Ishikawa (cell line): ENCODE measurements at regions not wholly inside any gene's neighbourhood (a gene's known extent, or its start where the extent isn't known, plus 50 kb on each side); places are given as distances from the start of the nearest gene placed in this dataset.

Source experiments
- CEBPB ChIP-seq: IDR thresholded peaks from 2 replicates; pipeline ENCODE4 v1.6.1; 2012
- CREB1 ChIP-seq: IDR thresholded peaks from 2 replicates; pipeline ENCODE4 v1.6.1; 2012; ENCODE audit warnings: low read depth
- EGR1 ChIP-seq: IDR thresholded peaks from 2 replicates; pipeline ENCODE4 v1.6.1; 2012
- EP300 ChIP-seq: IDR thresholded peaks from 2 replicates; pipeline ENCODE4 v1.6.1; 2012; ENCODE audit warnings: borderline replicate concordance
- FOXM1 ChIP-seq: IDR thresholded peaks from 2 replicates; pipeline ENCODE4 v1.6.1; 2012; ENCODE audit warnings: low read depth, borderline replicate concordance
- NFIC ChIP-seq: IDR thresholded peaks from 2 replicates; pipeline ENCODE4 v1.6.1; 2012
- RAD21 ChIP-seq: IDR thresholded peaks from 2 replicates; pipeline ENCODE4 v1.6.1; 2012; ENCODE audit warnings: low read depth
- TAF1 ChIP-seq: IDR thresholded peaks from 2 replicates; pipeline ENCODE4 v1.6.1; 2012; ENCODE audit warnings: low read depth, mild to moderate bottlenecking
- TCF12 ChIP-seq: IDR thresholded peaks from 2 replicates; pipeline ENCODE4 v1.6.1; 2012; ENCODE audit warnings: low read depth
- TEAD4 ChIP-seq: IDR thresholded peaks from 2 replicates; pipeline ENCODE4 v1.6.1; 2012
- USF1 ChIP-seq: IDR thresholded peaks from 2 replicates; pipeline ENCODE4 v1.6.1; 2012
- YY1 ChIP-seq: IDR thresholded peaks from 2 replicates; pipeline ENCODE4 v1.6.1; 2012; ENCODE audit warnings: low read depth
- ZBTB7A ChIP-seq: IDR thresholded peaks from 2 replicates; pipeline ENCODE4 v1.6.1; 2012; ENCODE audit warnings: low read depth
- TF ChIP-seq, protein P1 (sequence below): IDR thresholded peaks from 2 replicates; pipeline ENCODE4 v1.6.1; 2012; ENCODE audit warnings: low read depth, mild to moderate bottlenecking
- TF ChIP-seq, protein P2 (sequence below): IDR thresholded peaks from 2 replicates; pipeline ENCODE4 v1.6.1; 2012

DNA sequence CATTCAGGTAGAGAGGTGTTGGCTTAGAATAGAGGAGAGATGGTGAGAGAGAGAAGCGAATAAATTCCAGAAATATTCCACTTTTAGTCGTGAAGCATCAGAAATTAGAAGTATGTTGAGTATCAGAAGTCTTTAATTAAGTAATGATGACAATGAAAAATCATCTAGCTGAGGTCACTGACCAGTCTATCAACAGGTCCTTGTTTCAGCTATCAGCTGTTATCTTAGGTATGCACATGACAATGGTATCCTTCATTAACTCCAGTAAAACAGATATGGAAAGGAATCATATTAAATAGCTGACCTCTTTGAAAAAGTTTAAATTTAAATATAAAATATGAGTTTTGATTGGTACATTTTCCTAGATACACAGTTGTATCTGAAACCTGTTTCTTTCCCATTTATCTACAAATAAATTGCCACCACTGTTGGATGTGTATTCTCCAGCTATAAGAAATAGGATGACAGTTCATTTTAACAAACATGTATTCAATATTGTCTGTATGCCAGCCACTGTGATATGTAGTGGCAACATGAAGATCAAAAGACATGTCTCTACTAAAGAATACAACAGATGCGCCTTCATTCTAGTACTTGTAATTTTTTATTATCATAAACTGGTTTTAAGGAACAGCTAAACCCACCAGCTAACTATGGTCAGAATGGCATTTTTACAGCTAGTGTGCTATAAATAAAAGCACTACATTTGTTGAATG lies 424.2 kb upstream of the DCN start:
- TF ChIP-seq TCF12 (no peak), TAF1 (no peak), YY1 (no peak), ZBTB7A (no peak), RAD21 (no peak), USF1 (no peak), CREB1 (no peak)
- TF ChIP-seq, protein P1, sequence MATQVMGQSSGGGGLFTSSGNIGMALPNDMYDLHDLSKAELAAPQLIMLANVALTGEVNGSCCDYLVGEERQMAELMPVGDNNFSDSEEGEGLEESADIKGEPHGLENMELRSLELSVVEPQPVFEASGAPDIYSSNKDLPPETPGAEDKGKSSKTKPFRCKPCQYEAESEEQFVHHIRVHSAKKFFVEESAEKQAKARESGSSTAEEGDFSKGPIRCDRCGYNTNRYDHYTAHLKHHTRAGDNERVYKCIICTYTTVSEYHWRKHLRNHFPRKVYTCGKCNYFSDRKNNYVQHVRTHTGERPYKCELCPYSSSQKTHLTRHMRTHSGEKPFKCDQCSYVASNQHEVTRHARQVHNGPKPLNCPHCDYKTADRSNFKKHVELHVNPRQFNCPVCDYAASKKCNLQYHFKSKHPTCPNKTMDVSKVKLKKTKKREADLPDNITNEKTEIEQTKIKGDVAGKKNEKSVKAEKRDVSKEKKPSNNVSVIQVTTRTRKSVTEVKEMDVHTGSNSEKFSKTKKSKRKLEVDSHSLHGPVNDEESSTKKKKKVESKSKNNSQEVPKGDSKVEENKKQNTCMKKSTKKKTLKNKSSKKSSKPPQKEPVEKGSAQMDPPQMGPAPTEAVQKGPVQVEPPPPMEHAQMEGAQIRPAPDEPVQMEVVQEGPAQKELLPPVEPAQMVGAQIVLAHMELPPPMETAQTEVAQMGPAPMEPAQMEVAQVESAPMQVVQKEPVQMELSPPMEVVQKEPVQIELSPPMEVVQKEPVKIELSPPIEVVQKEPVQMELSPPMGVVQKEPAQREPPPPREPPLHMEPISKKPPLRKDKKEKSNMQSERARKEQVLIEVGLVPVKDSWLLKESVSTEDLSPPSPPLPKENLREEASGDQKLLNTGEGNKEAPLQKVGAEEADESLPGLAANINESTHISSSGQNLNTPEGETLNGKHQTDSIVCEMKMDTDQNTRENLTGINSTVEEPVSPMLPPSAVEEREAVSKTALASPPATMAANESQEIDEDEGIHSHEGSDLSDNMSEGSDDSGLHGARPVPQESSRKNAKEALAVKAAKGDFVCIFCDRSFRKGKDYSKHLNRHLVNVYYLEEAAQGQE: no peak

- TF ChIP-seq USF1 (no peak), CEBPB (no peak), FOXM1 (no peak), CREB1 (no peak), TCF12 (no peak), TAF1 (no peak)
- TF ChIP-seq, protein P2, sequence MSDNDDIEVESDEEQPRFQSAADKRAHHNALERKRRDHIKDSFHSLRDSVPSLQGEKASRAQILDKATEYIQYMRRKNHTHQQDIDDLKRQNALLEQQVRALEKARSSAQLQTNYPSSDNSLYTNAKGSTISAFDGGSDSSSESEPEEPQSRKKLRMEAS: no peak
Observed at GRCh38 chr12:91604897-91605296, 422.3 kb upstream of the DCN start.

DNA sequence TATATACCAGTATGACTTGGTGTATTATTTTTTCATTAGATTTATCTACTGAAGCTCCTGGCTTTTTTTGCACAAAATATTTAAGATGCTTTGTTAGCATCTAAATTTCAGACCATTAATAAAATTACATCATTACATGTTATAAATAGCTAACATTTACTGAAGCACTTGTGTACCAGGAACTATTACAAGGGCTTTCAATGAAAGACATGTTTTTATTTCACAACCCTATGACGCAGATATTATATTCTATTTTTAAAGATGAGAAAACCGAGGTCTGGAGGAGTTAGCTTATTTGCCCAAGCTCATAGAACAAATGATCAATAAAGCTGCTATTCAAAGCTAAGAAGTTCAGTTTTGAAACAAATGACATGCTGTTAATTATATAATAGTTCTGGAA lies 420.4 kb upstream of the DCN start:
- TF ChIP-seq TAF1 (no peak), EGR1 (no peak), CEBPB (no peak), CREB1 (no peak), ZBTB7A (no peak), EP300 (no peak), FOXM1 (no peak), TCF12 (no peak), USF1 (no peak), YY1 (no peak), TEAD4 (no peak)
- TF ChIP-seq, protein P2: no peak
- TF ChIP-seq, protein P1: no peak

GRCh38 chr12:91601054-91601453 lies 418.4 kb upstream of the DCN start:
- TF ChIP-seq FOXM1: no peak
- TF ChIP-seq USF1: no peak
- no peak for TF ChIP-seq TEAD4
- TF ChIP-seq NFIC: no peak
- no peak for TF ChIP-seq CEBPB
- TF ChIP-seq ZBTB7A: no peak
- no peak for TF ChIP-seq EP300
- no peak for TF ChIP-seq RAD21
- TF ChIP-seq, protein P2: no peak
- TF ChIP-seq, protein P1: no peak
- no peak for TF ChIP-seq TAF1
- TF ChIP-seq CREB1: no peak
- no peak for TF ChIP-seq YY1
- no peak for TF ChIP-seq TCF12
- TF ChIP-seq EGR1: no peak
